Ovary (tissue), 3 donors: ENCODE measurements at regions not wholly inside any gene's neighbourhood (a gene's known extent, or its start where the extent isn't known, plus 50 kb on each side); places are given as distances from the start of the nearest gene placed in this dataset.

ENCODE experiments used
- EP300 ChIP-seq: sonication (generic); formaldehyde crosslinking; IDR thresholded peaks from one replicate; pipeline ENCODE4 v1.6.1; 2017; ENCODE audit warnings: antibody characterized with exemption
- POLR2A ChIP-seq: fragments of 450-650 bp; IDR thresholded peaks from one replicate; pipeline ENCODE4 v1.6.1; 2017; ENCODE audit warnings: antibody characterized with exemption, mild to moderate bottlenecking, moderate library complexity
- TF ChIP-seq, protein P1 (sequence below), 3 donors: fragments of 450-650 bp in 2 of 3; fragments of 200-600 bp in 1 of 3; IDR thresholded peaks; one replicate each; pipeline versions ENCODE4 v1.5.1 to v1.8.0; 2016 to 2022; ENCODE audit warnings: antibody characterized with exemption in 3 of 3, mild to moderate bottlenecking in 1 of 3
- donor health status: DM: no; HTN: no; CAD: no.

DNA sequence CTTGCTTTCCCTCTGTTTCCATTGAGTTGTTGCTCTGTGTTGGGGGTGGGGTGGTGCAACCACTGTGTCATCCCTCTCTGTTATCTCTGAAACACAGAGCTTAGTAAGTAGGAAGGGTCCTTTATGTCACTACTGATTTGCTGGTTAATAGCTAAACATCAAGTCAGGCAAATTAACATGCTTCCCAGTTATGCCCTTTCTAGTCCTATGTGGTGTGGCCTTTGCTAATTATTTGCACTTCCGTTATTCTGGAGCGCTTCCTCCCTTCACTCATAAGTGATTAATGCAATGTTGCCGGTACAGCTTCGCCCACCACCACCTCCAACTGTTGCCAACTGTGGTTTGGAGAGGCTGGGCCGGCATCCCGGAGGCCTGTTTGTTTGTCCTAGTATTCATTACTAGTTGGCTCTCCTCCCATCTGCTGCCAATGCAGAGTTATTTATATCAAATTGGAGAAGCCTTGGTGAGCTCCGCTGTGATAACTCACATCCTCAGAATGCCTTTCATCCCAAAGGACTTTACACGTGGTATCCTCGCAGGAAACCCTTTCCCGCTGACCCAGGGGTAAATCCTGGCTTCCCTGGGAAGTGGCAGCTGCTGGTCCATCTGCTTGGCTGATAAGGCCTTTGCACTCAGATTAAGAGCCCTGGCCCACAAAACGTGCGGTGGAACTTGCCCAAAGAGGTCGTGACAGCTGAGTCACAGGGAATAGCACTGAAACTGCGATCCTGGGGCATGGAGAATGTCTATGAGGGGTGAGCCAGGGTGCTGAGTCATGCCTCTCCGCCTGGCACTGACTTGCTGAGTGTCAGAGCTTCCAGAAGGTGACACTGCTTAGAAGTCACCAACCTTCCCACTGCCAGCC, 72.0 kb upstream of the ZCCHC2 start:
- no peak for TF ChIP-seq POLR2A
- TF ChIP-seq, protein P1, sequence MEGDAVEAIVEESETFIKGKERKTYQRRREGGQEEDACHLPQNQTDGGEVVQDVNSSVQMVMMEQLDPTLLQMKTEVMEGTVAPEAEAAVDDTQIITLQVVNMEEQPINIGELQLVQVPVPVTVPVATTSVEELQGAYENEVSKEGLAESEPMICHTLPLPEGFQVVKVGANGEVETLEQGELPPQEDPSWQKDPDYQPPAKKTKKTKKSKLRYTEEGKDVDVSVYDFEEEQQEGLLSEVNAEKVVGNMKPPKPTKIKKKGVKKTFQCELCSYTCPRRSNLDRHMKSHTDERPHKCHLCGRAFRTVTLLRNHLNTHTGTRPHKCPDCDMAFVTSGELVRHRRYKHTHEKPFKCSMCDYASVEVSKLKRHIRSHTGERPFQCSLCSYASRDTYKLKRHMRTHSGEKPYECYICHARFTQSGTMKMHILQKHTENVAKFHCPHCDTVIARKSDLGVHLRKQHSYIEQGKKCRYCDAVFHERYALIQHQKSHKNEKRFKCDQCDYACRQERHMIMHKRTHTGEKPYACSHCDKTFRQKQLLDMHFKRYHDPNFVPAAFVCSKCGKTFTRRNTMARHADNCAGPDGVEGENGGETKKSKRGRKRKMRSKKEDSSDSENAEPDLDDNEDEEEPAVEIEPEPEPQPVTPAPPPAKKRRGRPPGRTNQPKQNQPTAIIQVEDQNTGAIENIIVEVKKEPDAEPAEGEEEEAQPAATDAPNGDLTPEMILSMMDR (IDR thresholded peaks at IDR 0.05) = no peak
- no peak for TF ChIP-seq EP300
